Loucy (cell line): ENCODE measurements at regions not wholly inside any gene's neighbourhood (a gene's known extent, or its start where the extent isn't known, plus 50 kb on each side); places are given as distances from the start of the nearest gene placed in this dataset.

Source experiments
- EZH2phosphoT487 ChIP-seq: fragments of 200-600 bp; IDR thresholded peaks from 2 replicates; pipeline ENCODE4 v1.6.1; 2018; ENCODE audit warnings: antibody characterized with exemption, mild to moderate bottlenecking, moderate library complexity, borderline replicate concordance
- TF ChIP-seq, protein P1 (sequence below): fragments of 200-600 bp; sonication (generic); conservative IDR thresholded peaks from 2 replicates; pipeline ENCODE4 v1.5.1; 2014; ENCODE audit warnings: mild to moderate bottlenecking, antibody characterized with exemption, low read length

DNA sequence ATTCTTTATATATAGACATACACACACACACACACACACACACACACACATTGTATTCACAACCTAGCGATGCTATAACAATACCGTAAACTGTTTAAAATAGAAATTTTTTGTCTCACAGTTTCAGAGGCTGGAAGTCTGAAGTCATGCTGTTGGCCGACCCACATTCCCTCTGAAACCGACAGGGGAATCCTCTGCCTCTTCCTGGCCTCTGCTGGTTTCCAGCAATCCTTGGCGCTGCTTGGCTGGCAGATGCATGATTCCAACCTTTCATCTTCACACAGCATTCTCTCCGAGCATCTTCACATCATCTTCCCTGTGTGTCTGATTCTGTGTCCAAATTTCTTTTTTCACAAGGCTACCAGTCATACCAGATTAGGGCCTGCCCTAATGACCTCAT lies 94.8 kb downstream of the CCDC71L start:
- TF ChIP-seq, protein P1, sequence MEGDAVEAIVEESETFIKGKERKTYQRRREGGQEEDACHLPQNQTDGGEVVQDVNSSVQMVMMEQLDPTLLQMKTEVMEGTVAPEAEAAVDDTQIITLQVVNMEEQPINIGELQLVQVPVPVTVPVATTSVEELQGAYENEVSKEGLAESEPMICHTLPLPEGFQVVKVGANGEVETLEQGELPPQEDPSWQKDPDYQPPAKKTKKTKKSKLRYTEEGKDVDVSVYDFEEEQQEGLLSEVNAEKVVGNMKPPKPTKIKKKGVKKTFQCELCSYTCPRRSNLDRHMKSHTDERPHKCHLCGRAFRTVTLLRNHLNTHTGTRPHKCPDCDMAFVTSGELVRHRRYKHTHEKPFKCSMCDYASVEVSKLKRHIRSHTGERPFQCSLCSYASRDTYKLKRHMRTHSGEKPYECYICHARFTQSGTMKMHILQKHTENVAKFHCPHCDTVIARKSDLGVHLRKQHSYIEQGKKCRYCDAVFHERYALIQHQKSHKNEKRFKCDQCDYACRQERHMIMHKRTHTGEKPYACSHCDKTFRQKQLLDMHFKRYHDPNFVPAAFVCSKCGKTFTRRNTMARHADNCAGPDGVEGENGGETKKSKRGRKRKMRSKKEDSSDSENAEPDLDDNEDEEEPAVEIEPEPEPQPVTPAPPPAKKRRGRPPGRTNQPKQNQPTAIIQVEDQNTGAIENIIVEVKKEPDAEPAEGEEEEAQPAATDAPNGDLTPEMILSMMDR = no peak
- TF ChIP-seq EZH2phosphoT487 = no peak
